22Rv1 (cell line): ENCODE measurements at regions not wholly inside any gene's neighbourhood (a gene's known extent, or its start where the extent isn't known, plus 50 kb on each side); places are given as distances from the start of the nearest gene placed in this dataset.

Source experiments
- ZFX ChIP-seq: fragments of 450-650 bp; IDR thresholded peaks from 2 replicates; pipeline ENCODE4 v1.6.1; 2017; ENCODE audit warnings: antibody characterized with exemption, borderline replicate concordance
- TF ChIP-seq, protein P1 (sequence below): fragments of 450-650 bp; IDR thresholded peaks from 2 replicates; pipeline ENCODE4 v1.5.1; 2017; ENCODE audit warnings: mild to moderate bottlenecking

- TF ChIP-seq, protein P1, sequence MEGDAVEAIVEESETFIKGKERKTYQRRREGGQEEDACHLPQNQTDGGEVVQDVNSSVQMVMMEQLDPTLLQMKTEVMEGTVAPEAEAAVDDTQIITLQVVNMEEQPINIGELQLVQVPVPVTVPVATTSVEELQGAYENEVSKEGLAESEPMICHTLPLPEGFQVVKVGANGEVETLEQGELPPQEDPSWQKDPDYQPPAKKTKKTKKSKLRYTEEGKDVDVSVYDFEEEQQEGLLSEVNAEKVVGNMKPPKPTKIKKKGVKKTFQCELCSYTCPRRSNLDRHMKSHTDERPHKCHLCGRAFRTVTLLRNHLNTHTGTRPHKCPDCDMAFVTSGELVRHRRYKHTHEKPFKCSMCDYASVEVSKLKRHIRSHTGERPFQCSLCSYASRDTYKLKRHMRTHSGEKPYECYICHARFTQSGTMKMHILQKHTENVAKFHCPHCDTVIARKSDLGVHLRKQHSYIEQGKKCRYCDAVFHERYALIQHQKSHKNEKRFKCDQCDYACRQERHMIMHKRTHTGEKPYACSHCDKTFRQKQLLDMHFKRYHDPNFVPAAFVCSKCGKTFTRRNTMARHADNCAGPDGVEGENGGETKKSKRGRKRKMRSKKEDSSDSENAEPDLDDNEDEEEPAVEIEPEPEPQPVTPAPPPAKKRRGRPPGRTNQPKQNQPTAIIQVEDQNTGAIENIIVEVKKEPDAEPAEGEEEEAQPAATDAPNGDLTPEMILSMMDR = no peak
- TF ChIP-seq ZFX = no peak
These were observed 127.7 kb upstream of the EDNRB start for GRCh38 chr13:78046331-78046730.
